CD4-positive, alpha-beta T cell treated with Interleukin-12 subunit alpha and Interleukin-12 subunit beta, for 1 hour (primary cell): ENCODE measurements at regions not wholly inside any gene's neighbourhood (a gene's known extent, or its start where the extent isn't known, plus 50 kb on each side); places are given as distances from the start of the nearest gene placed in this dataset.

Source experiments
- DNase-seq: peaks from one replicate; pipeline ENCODE4 v3.0.0-alpha.2; 2020

- DNase-seq, result no peak
These were observed 368.4 kb upstream of the SLC8A1 start for GRCh38 chr2:40820319-40820718.

- no peak for DNase-seq
These were observed 371.6 kb upstream of the SLC8A1 start for GRCh38 chr2:40823478-40823877.

- no peak for DNase-seq
These were observed 372.4 kb upstream of the SLC8A1 start for GRCh38 chr2:40824278-40824677.

- DNase-seq, result no peak
These were observed 375.5 kb upstream of the SLC8A1 start for GRCh38 chr2:40827392-40827791.

GRCh38 chr2:40831321-40831873 is 379.5 kb upstream of the SLC8A1 start:
- DNase-seq, result no peak

GRCh38 chr2:40841856-40842255 is 390.0 kb upstream of the SLC8A1 start:
- DNase-seq, result no peak

- no peak for DNase-seq
These were observed 392.7 kb upstream of the SLC8A1 start for GRCh38 chr2:40844353-40845277.

- no peak for DNase-seq
These were observed 399.8 kb upstream of the SLC8A1 start for GRCh38 chr2:40851661-40852060.

- DNase-seq, result no peak
These were observed 407.7 kb upstream of the SLC8A1 start for GRCh38 chr2:40859617-40860016.

- DNase-seq, result no peak
These were observed 415.9 kb upstream of the SLC8A1 start for GRCh38 chr2:40867829-40868228.

GRCh38 chr2:40872580-40872979 is 420.7 kb upstream of the SLC8A1 start:
- no peak for DNase-seq

GRCh38 chr2:40874380-40874779 is 422.5 kb upstream of the SLC8A1 start:
- DNase-seq, result no peak

GRCh38 chr2:40877734-40878288 is 425.9 kb upstream of the SLC8A1 start:
- DNase-seq, result no peak

GRCh38 chr2:40879305-40879704 is 427.4 kb upstream of the SLC8A1 start:
- DNase-seq, result no peak

- no peak for DNase-seq
These were observed 434.2 kb upstream of the SLC8A1 start for GRCh38 chr2:40886100-40886499.

- no peak for DNase-seq
These were observed 434.8 kb upstream of the SLC8A1 start for GRCh38 chr2:40886655-40887054.

GRCh38 chr2:40896358-40896757 is 444.5 kb upstream of the SLC8A1 start:
- DNase-seq, result no peak

GRCh38 chr2:40914666-40915065 is 462.8 kb upstream of the SLC8A1 start:
- DNase-seq, result no peak

- DNase-seq, result no peak
These were observed 463.8 kb upstream of the SLC8A1 start for GRCh38 chr2:40915651-40916050.

GRCh38 chr2:40935349-40935748 is 483.5 kb upstream of the SLC8A1 start:
- no peak for DNase-seq

- DNase-seq, result no peak
These were observed 485.4 kb upstream of the SLC8A1 start for GRCh38 chr2:40937284-40937683.

- no peak for DNase-seq
These were observed 501.5 kb upstream of the SLC8A1 start for GRCh38 chr2:40953341-40953740.

- DNase-seq, result no peak
These were observed 503.2 kb upstream of the SLC8A1 start for GRCh38 chr2:40955042-40955441.

- DNase-seq, result no peak
These were observed 503.7 kb upstream of the SLC8A1 start for GRCh38 chr2:40955635-40956034.
